ENCODE measurements at regions not wholly inside any gene's neighbourhood (a gene's known extent, or its start where the extent isn't known, plus 50 kb on each side); places are given as distances from the start of the nearest gene placed in this dataset.

- Histone ChIP-seq H3K27ac (ENCODE audit: low read length) (no peak overlapping the region), H3K9me3 (ENCODE audit: control insufficient read depth, insufficient read depth, low read depth, low read length) (no peaks in the 10 kb centered on the region), H3K4me3 (ENCODE audit: low read depth in 2 of 2, low read length in 2 of 2) (no peak overlapping the region), H3K27me3 (ENCODE audit: control insufficient read depth, insufficient read depth, low read length) (no peaks in the 10 kb centered on the region), H3K4me1 (ENCODE audit: control insufficient read depth, insufficient read depth, low read length) (no peaks in the 10 kb centered on the region), H3K36me3 (ENCODE audit: control insufficient read depth, insufficient read depth, low read length) (no peaks in the 10 kb centered on the region)
- BruUV-seq (replicated peaks) = no TSS peak
- in situ Hi-C loops (cut with HindIII; ENCODE audit: low pct_unique_long_range_greater_than_20kb, low sequenced_read_pairs) (no loop called here), intact Hi-C loops (cut with micrococcal nuclease; ENCODE audit: unreplicated experiment) (no loop called here)
- TF ChIP-seq SIN3A (IDR thresholded peaks at IDR 0.05; ENCODE audit: borderline replicate concordance, insufficient read depth, low read depth, low read length) = no peak
- no peak for TF ChIP-seq TCF7L2 (IDR thresholded peaks at IDR 0.05; ENCODE audit: low read depth, low read length)
- no peak for TF ChIP-seq POLR2AphosphoS5 (IDR thresholded peaks at IDR 0.05; ENCODE audit: low read depth, low read length)
- TF ChIP-seq, protein P1, sequence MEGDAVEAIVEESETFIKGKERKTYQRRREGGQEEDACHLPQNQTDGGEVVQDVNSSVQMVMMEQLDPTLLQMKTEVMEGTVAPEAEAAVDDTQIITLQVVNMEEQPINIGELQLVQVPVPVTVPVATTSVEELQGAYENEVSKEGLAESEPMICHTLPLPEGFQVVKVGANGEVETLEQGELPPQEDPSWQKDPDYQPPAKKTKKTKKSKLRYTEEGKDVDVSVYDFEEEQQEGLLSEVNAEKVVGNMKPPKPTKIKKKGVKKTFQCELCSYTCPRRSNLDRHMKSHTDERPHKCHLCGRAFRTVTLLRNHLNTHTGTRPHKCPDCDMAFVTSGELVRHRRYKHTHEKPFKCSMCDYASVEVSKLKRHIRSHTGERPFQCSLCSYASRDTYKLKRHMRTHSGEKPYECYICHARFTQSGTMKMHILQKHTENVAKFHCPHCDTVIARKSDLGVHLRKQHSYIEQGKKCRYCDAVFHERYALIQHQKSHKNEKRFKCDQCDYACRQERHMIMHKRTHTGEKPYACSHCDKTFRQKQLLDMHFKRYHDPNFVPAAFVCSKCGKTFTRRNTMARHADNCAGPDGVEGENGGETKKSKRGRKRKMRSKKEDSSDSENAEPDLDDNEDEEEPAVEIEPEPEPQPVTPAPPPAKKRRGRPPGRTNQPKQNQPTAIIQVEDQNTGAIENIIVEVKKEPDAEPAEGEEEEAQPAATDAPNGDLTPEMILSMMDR (IDR thresholded peaks at IDR 0.05) = no peak
- TF ChIP-seq REST (IDR thresholded peaks at IDR 0.05; ENCODE audit: insufficient read depth in 1 of 2, low read depth in 2 of 2, low read length in 1 of 2) = no peak
- ATAC-seq = no peak
- CTCF ChIA-PET = no interaction called here
- POLR2A ChIA-PET = no interaction called here
- no peak for DNase-seq (ENCODE audit: low read depth, low spot score)
Observed at GRCh38 chr4:54929459-54929858, 195.9 kb downstream of the KDR start.

GRCh38 chr4:54924891-54925290 is 200.5 kb downstream of the KDR start:
- intact Hi-C loops (cut with micrococcal nuclease; ENCODE audit: unreplicated experiment) = no loop called here
- POLR2A ChIA-PET = no interaction called here
- BruUV-seq (replicated peaks) = no TSS peak
- ATAC-seq = no peak
- Histone ChIP-seq H3K36me3 (ENCODE audit: control insufficient read depth, insufficient read depth, low read length) (no peaks in the 10 kb centered on the region), H3K4me3 (ENCODE audit: low read depth in 2 of 2, low read length in 2 of 2) (no peak overlapping the region), H3K4me1 (ENCODE audit: control insufficient read depth, insufficient read depth, low read length) (no peaks in the 10 kb centered on the region), H3K27ac (ENCODE audit: low read length) (no peak overlapping the region), H3K27me3 (ENCODE audit: control insufficient read depth, insufficient read depth, low read length) (no peaks in the 10 kb centered on the region), H3K9me3 (ENCODE audit: control insufficient read depth, insufficient read depth, low read depth, low read length) (no peaks in the 10 kb centered on the region)
- TF ChIP-seq TCF7L2 (IDR thresholded peaks at IDR 0.05; ENCODE audit: low read depth, low read length) (no peak), SIN3A (IDR thresholded peaks at IDR 0.05; ENCODE audit: borderline replicate concordance, insufficient read depth, low read depth, low read length) (no peak), POLR2AphosphoS5 (IDR thresholded peaks at IDR 0.05; ENCODE audit: low read depth, low read length) (no peak), REST (IDR thresholded peaks at IDR 0.05; ENCODE audit: insufficient read depth in 1 of 2, low read depth in 2 of 2, low read length in 1 of 2) (no peak)
- TF ChIP-seq, protein P1 (IDR thresholded peaks at IDR 0.05) = no peak
- CTCF ChIA-PET = no interaction called here
- no peak for DNase-seq (ENCODE audit: low read depth, low spot score)
- in situ Hi-C loops (cut with HindIII; ENCODE audit: low pct_unique_long_range_greater_than_20kb, low sequenced_read_pairs) = no loop called here

Data from Panc1 (cell line).